Spleen (tissue), 7 donors: ENCODE measurements at regions not wholly inside any gene's neighbourhood (a gene's known extent, or its start where the extent isn't known, plus 50 kb on each side); places are given as distances from the start of the nearest gene placed in this dataset.

ENCODE experiments used
- POLR2A ChIP-seq, 3 donors: fragments of 450-650 bp; IDR thresholded peaks; one replicate each; pipeline ENCODE4 v1.5.1; 2017; ENCODE audit warnings: antibody characterized with exemption in 3 of 3, mild to moderate bottlenecking in 1 of 3
- TF ChIP-seq, protein P1 (sequence below), 11 experiments: fragments of 200-600 bp in 7 of 11; fragments of 450-650 bp in 4 of 11; sonication (generic) in 4 of 11; IDR thresholded peaks in 8 of 11; conservative IDR thresholded peaks in 3 of 11; 1 replicate in 7 of 11; 2 replicates in 4 of 11; pipeline versions ENCODE4 v1.4.0 to v1.8.0; 2016 to 2021; ENCODE audit warnings: antibody characterized with exemption in 11 of 11, inconsistent platforms in 4 of 11, mild to moderate bottlenecking in 1 of 11
- donor health status: DM: no; HTN: no; CAD: no; lungs with moderate emphysema.
- donor health status: DM: no; HTN: no; CAD: no.
- donor health status: DM: no; HTN: no; CAD: no.

DNA sequence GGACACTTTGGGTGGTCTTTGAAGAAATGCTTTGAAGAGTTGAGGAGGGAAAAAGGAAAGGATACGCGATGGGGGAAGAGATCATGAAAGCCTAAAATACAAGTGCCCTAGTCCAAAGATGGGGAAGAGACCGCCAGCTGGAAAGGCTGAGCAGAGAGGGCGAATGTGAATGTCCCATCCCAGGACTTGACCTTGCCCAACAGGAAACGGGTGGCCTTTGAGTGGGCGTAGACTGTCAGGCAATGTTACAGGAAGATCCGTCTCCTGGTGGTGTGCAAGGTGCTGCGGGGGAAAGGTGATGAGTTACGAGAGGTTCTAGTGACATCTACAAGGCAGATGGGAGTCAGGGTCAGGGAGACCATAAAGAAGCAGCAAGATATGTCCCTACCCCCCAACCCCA lies 55.0 kb upstream of the TBXT start:
- TF ChIP-seq, protein P1, sequence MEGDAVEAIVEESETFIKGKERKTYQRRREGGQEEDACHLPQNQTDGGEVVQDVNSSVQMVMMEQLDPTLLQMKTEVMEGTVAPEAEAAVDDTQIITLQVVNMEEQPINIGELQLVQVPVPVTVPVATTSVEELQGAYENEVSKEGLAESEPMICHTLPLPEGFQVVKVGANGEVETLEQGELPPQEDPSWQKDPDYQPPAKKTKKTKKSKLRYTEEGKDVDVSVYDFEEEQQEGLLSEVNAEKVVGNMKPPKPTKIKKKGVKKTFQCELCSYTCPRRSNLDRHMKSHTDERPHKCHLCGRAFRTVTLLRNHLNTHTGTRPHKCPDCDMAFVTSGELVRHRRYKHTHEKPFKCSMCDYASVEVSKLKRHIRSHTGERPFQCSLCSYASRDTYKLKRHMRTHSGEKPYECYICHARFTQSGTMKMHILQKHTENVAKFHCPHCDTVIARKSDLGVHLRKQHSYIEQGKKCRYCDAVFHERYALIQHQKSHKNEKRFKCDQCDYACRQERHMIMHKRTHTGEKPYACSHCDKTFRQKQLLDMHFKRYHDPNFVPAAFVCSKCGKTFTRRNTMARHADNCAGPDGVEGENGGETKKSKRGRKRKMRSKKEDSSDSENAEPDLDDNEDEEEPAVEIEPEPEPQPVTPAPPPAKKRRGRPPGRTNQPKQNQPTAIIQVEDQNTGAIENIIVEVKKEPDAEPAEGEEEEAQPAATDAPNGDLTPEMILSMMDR (IDR thresholded peaks at IDR 0.05 in 8 of 11, conservative IDR thresholded peaks at IDR 0.05 in 3 of 11) = no peak
- no peak for TF ChIP-seq POLR2A (IDR thresholded peaks at IDR 0.05)
